ENCODE measurements at regions not wholly inside any gene's neighbourhood (a gene's known extent, or its start where the extent isn't known, plus 50 kb on each side); places are given as distances from the start of the nearest gene placed in this dataset.
A peak's percentile ranks its signal among the peaks of the same experiment; 100 is the strongest.

GRCh38 chr14:97517566-97518234, 720.5 kb downstream of the VRK1 start:
- DNase-seq: peak; percentile 68 to 81
- H3K79me2 ChIP-seq (ENCODE audit: control insufficient read depth, insufficient read depth, low read length, poor library complexity): no peaks in the 10 kb centered on the region
- WGBS (ENCODE audit: extremely low coverage, insufficient coverage, insufficient read length): no CpG with 5 or more reads among the region's 5 CpGs
- H3K4me2 ChIP-seq (ENCODE audit: low read length): no peak overlapping the region
- H3K4me3 ChIP-seq (ENCODE audit: low read depth, low read length): no peak overlapping the region
- no peak overlapping the region for H2AK5ac ChIP-seq (ENCODE audit: low read length)
- H3K27me3 ChIP-seq (ENCODE audit: insufficient read depth, low read length): no peaks in the 10 kb centered on the region
- H3K36me3 ChIP-seq (ENCODE audit: control insufficient read depth in 1 of 2, insufficient read depth in 2 of 2, low read length in 2 of 2): no peaks in the 10 kb centered on the region
- H3K23ac ChIP-seq (ENCODE audit: low read length): no peak overlapping the region
- H3K14ac ChIP-seq (ENCODE audit: low read length): no peak overlapping the region
- no peak overlapping the region for H3K18ac ChIP-seq (ENCODE audit: low read length)
- no peak overlapping the region for H2BK5ac ChIP-seq (ENCODE audit: low read depth, low read length, poor library complexity)
- no peak overlapping the region for H3K4ac ChIP-seq (ENCODE audit: low read depth, low read length)
- no peaks in the 10 kb centered on the region for H3K4me1 ChIP-seq (ENCODE audit: control insufficient read depth in 1 of 2, insufficient read depth in 2 of 2, low read length in 2 of 2)
- H2BK12ac ChIP-seq (ENCODE audit: low read length): no peak overlapping the region
- H4K12ac ChIP-seq (ENCODE audit: low read depth, low read length): no peak overlapping the region
- no peak overlapping the region for H4K91ac ChIP-seq (ENCODE audit: low read depth, low read length)
- H2BK120ac ChIP-seq (ENCODE audit: insufficient read depth, low read length, poor library complexity): no peak overlapping the region
- H3K27ac ChIP-seq (ENCODE audit: low read depth, low read length): no peak overlapping the region
- H4K8ac ChIP-seq (ENCODE audit: low read depth, low read length): no peak overlapping the region
- no peaks in the 10 kb centered on the region for H3K9me3 ChIP-seq (ENCODE audit: insufficient read depth, low read depth, low read length)
- no peak overlapping the region for H2AFZ ChIP-seq (ENCODE audit: insufficient read depth, low read length, poor library complexity)
- no peaks in the 10 kb centered on the region for H3K79me1 ChIP-seq (ENCODE audit: low read length)
- H3K9ac ChIP-seq (ENCODE audit: low read length): no peak overlapping the region

GRCh38 chr14:97523936-97524335, 726.8 kb downstream of the VRK1 start:
- no peak overlapping the region for H2AK5ac ChIP-seq (ENCODE audit: low read length)
- H2BK5ac ChIP-seq (ENCODE audit: low read depth, low read length, poor library complexity): no peak overlapping the region
- H2BK12ac ChIP-seq (ENCODE audit: low read length): no peak overlapping the region
- no peaks in the 10 kb centered on the region for H3K9me3 ChIP-seq (ENCODE audit: insufficient read depth, low read depth, low read length)
- no peak overlapping the region for H3K14ac ChIP-seq (ENCODE audit: low read length)
- no peak overlapping the region for H3K23ac ChIP-seq (ENCODE audit: low read length)
- no peaks in the 10 kb centered on the region for H3K79me1 ChIP-seq (ENCODE audit: low read length)
- H3K4me2 ChIP-seq (ENCODE audit: low read length): peak overlapping the region; percentile 20
- H3K79me2 ChIP-seq (ENCODE audit: control insufficient read depth, insufficient read depth, low read length, poor library complexity): no peaks in the 10 kb centered on the region
- DNase-seq: peak; percentile 27 to 62
- H3K27ac ChIP-seq (ENCODE audit: low read depth, low read length): no peak overlapping the region
- no peak overlapping the region for H2AFZ ChIP-seq (ENCODE audit: insufficient read depth, low read length, poor library complexity)
- H3K4me3 ChIP-seq (ENCODE audit: low read depth, low read length): no peak overlapping the region
- H2BK120ac ChIP-seq (ENCODE audit: insufficient read depth, low read length, poor library complexity): no peak overlapping the region
- H4K12ac ChIP-seq (ENCODE audit: low read depth, low read length): no peak overlapping the region
- H3K18ac ChIP-seq (ENCODE audit: low read length): no peak overlapping the region
- no peak overlapping the region for H3K4ac ChIP-seq (ENCODE audit: low read depth, low read length)
- no CpG with 5 or more reads among the region's 3 CpGs for WGBS (ENCODE audit: extremely low coverage, insufficient coverage, insufficient read length)
- peaks cover 5 to 6% of the 10 kb centered on the region in 2 experiments for H3K4me1 ChIP-seq (ENCODE audit: control insufficient read depth in 1 of 2, insufficient read depth in 2 of 2, low read length in 2 of 2)
- H3K36me3 ChIP-seq (ENCODE audit: control insufficient read depth in 1 of 2, insufficient read depth in 2 of 2, low read length in 2 of 2): no peaks in the 10 kb centered on the region
- no peak overlapping the region for H3K9ac ChIP-seq (ENCODE audit: low read length)
- no peak overlapping the region for H4K91ac ChIP-seq (ENCODE audit: low read depth, low read length)
- no peaks in the 10 kb centered on the region for H3K27me3 ChIP-seq (ENCODE audit: insufficient read depth, low read length)
- no peak overlapping the region for H4K8ac ChIP-seq (ENCODE audit: low read depth, low read length)

GRCh38 chr14:97524589-97525319, 727.6 kb downstream of the VRK1 start:
- no peak overlapping the region for H3K23ac ChIP-seq (ENCODE audit: low read length)
- H3K79me2 ChIP-seq (ENCODE audit: control insufficient read depth, insufficient read depth, low read length, poor library complexity): no peaks in the 10 kb centered on the region
- H3K4me2 ChIP-seq (ENCODE audit: low read length): no peak overlapping the region
- H3K14ac ChIP-seq (ENCODE audit: low read length): no peak overlapping the region
- H2BK12ac ChIP-seq (ENCODE audit: low read length): no peak overlapping the region
- H3K9me3 ChIP-seq (ENCODE audit: insufficient read depth, low read depth, low read length): no peaks in the 10 kb centered on the region
- no peak overlapping the region for H2AK5ac ChIP-seq (ENCODE audit: low read length)
- H3K27ac ChIP-seq (ENCODE audit: low read depth, low read length): no peak overlapping the region
- no peaks in the 10 kb centered on the region for H3K27me3 ChIP-seq (ENCODE audit: insufficient read depth, low read length)
- H3K4ac ChIP-seq (ENCODE audit: low read depth, low read length): no peak overlapping the region
- no peak overlapping the region for H3K4me3 ChIP-seq (ENCODE audit: low read depth, low read length)
- H4K8ac ChIP-seq (ENCODE audit: low read depth, low read length): no peak overlapping the region
- no peak overlapping the region for H2BK120ac ChIP-seq (ENCODE audit: insufficient read depth, low read length, poor library complexity)
- WGBS (ENCODE audit: extremely low coverage, insufficient coverage, insufficient read length): no CpG with 5 or more reads among the region's 7 CpGs
- H3K79me1 ChIP-seq (ENCODE audit: low read length): no peaks in the 10 kb centered on the region
- H4K12ac ChIP-seq (ENCODE audit: low read depth, low read length): no peak overlapping the region
- no peak overlapping the region for H3K18ac ChIP-seq (ENCODE audit: low read length)
- no peak overlapping the region for H2AFZ ChIP-seq (ENCODE audit: insufficient read depth, low read length, poor library complexity)
- peaks cover 5 to 6% of the 10 kb centered on the region in 2 experiments for H3K4me1 ChIP-seq (ENCODE audit: control insufficient read depth in 1 of 2, insufficient read depth in 2 of 2, low read length in 2 of 2)
- DNase-seq: no peak
- H3K9ac ChIP-seq (ENCODE audit: low read length): no peak overlapping the region
- H2BK5ac ChIP-seq (ENCODE audit: low read depth, low read length, poor library complexity): no peak overlapping the region
- H3K36me3 ChIP-seq (ENCODE audit: control insufficient read depth in 1 of 2, insufficient read depth in 2 of 2, low read length in 2 of 2): no peaks in the 10 kb centered on the region
- no peak overlapping the region for H4K91ac ChIP-seq (ENCODE audit: low read depth, low read length)

- Histone ChIP-seq H2BK5ac (ENCODE audit: low read depth, low read length, poor library complexity) (no peak overlapping the region), H3K4me1 (ENCODE audit: control insufficient read depth in 1 of 2, insufficient read depth in 2 of 2, low read length in 2 of 2) (peaks cover 5 to 6% of the 10 kb centered on the region in 2 experiments), H3K4me2 (ENCODE audit: low read length) (no peak overlapping the region), H3K14ac (ENCODE audit: low read length) (no peak overlapping the region), H3K4ac (ENCODE audit: low read depth, low read length) (no peak overlapping the region), H3K79me2 (ENCODE audit: control insufficient read depth, insufficient read depth, low read length, poor library complexity) (no peaks in the 10 kb centered on the region), H2BK12ac (ENCODE audit: low read length) (no peak overlapping the region), H4K12ac (ENCODE audit: low read depth, low read length) (no peak overlapping the region), H3K9ac (ENCODE audit: low read length) (no peak overlapping the region), H3K36me3 (ENCODE audit: control insufficient read depth in 1 of 2, insufficient read depth in 2 of 2, low read length in 2 of 2) (no peaks in the 10 kb centered on the region), H3K23ac (ENCODE audit: low read length) (no peak overlapping the region), H2BK120ac (ENCODE audit: insufficient read depth, low read length, poor library complexity) (no peak overlapping the region), H3K9me3 (ENCODE audit: insufficient read depth, low read depth, low read length) (no peaks in the 10 kb centered on the region), H4K8ac (ENCODE audit: low read depth, low read length) (no peak overlapping the region), H2AK5ac (ENCODE audit: low read length) (no peak overlapping the region), H3K79me1 (ENCODE audit: low read length) (no peaks in the 10 kb centered on the region), H3K27me3 (ENCODE audit: insufficient read depth, low read length) (no peaks in the 10 kb centered on the region), H3K4me3 (ENCODE audit: low read depth, low read length) (peak overlapping the region; percentile 20), H3K27ac (ENCODE audit: low read depth, low read length) (no peak overlapping the region), H3K18ac (ENCODE audit: low read length) (no peak overlapping the region), H2AFZ (ENCODE audit: insufficient read depth, low read length, poor library complexity) (no peak overlapping the region), H4K91ac (ENCODE audit: low read depth, low read length) (no peak overlapping the region)
- no peak for DNase-seq
- WGBS (ENCODE audit: extremely low coverage, insufficient coverage, insufficient read length): no CpG with 5 or more reads among the region's 4 CpGs
Observed at GRCh38 chr14:97527993-97528392, 730.8 kb downstream of the VRK1 start.
